AG20443 (cell line): ENCODE measurements at regions not wholly inside any gene's neighbourhood (a gene's known extent, or its start where the extent isn't known, plus 50 kb on each side); places are given as distances from the start of the nearest gene placed in this dataset.

Source experiments
- DNase-seq: peaks from one replicate; pipeline ENCODE4 v3.0.0; 2012; ENCODE audit warnings: low spot score, mixed read lengths

- no peak for DNase-seq
These were observed 113.7 kb downstream of the RNASET2 start for GRCh38 chr6:166842607-166843006.

GRCh38 chr6:166841216-166841615 lies 115.1 kb downstream of the RNASET2 start:
- no peak for DNase-seq

- no peak for DNase-seq
These were observed 116.8 kb downstream of the RNASET2 start for GRCh38 chr6:166839569-166839968.

GRCh38 chr6:166838987-166839386 lies 117.4 kb downstream of the RNASET2 start:
- no peak for DNase-seq

GRCh38 chr6:166836785-166837718 lies 119.3 kb downstream of the RNASET2 start:
- DNase-seq, result no peak

GRCh38 chr6:166834049-166834448 lies 122.3 kb downstream of the RNASET2 start:
- DNase-seq, result no peak

GRCh38 chr6:166830891-166831363 lies 125.4 kb downstream of the RNASET2 start:
- DNase-seq, result no peak

- no peak for DNase-seq
These were observed 126.0 kb downstream of the RNASET2 start for GRCh38 chr6:166830185-166830890.

- DNase-seq, result no peak
These were observed 130.1 kb downstream of the RNASET2 start for GRCh38 chr6:166826264-166826663.

- no peak for DNase-seq
These were observed 130.7 kb downstream of the RNASET2 start for GRCh38 chr6:166825553-166826145.

GRCh38 chr6:166824880-166825250 lies 131.5 kb downstream of the RNASET2 start:
- DNase-seq, result no peak

- no peak for DNase-seq
These were observed 132.0 kb downstream of the RNASET2 start for GRCh38 chr6:166824146-166824879.

GRCh38 chr6:166822609-166823008 lies 133.7 kb downstream of the RNASET2 start:
- no peak for DNase-seq

- no peak for DNase-seq
These were observed 135.9 kb downstream of the RNASET2 start for GRCh38 chr6:166820483-166820882.

- DNase-seq, result no peak
These were observed 136.3 kb downstream of the RNASET2 start for GRCh38 chr6:166820070-166820469.

- DNase-seq, result no peak
These were observed 140.7 kb downstream of the RNASET2 start for GRCh38 chr6:166815629-166816028.

GRCh38 chr6:166814390-166814789 lies 142.0 kb downstream of the RNASET2 start:
- DNase-seq, result no peak

- DNase-seq, result no peak
These were observed 142.9 kb downstream of the RNASET2 start for GRCh38 chr6:166813461-166813860.

- DNase-seq, result no peak
These were observed 145.5 kb downstream of the RNASET2 start for GRCh38 chr6:166810864-166811263.

GRCh38 chr6:166809721-166810120 lies 146.6 kb downstream of the RNASET2 start:
- DNase-seq, result no peak

GRCh38 chr6:166806962-166807757 lies 149.2 kb downstream of the RNASET2 start:
- DNase-seq, result no peak
